NCI-H1694 (cell line): ENCODE measurements at regions not wholly inside any gene's neighbourhood (a gene's known extent, or its start where the extent isn't known, plus 50 kb on each side); places are given as distances from the start of the nearest gene placed in this dataset.

ENCODE experiments used
- DNase-seq: peaks from one replicate; lab custom pipeline; 2025; lab: John Stamatoyannopoulos, UW

GRCh38 chr11:11177156-11177808 is 175.8 kb downstream of the CSNK2A3 start:
- DNase-seq, result no peak

- DNase-seq, result no peak
These were observed 179.6 kb downstream of the CSNK2A3 start for GRCh38 chr11:11173316-11174025.

GRCh38 chr11:11171854-11172253 is 181.2 kb downstream of the CSNK2A3 start:
- DNase-seq, result peak; percentile 66

GRCh38 chr11:11171285-11171684 is 181.8 kb downstream of the CSNK2A3 start:
- no peak for DNase-seq

- no peak for DNase-seq
These were observed 182.5 kb downstream of the CSNK2A3 start for GRCh38 chr11:11170352-11171084.

- DNase-seq, result no peak
These were observed 183.2 kb downstream of the CSNK2A3 start for GRCh38 chr11:11169715-11170351.

- no peak for DNase-seq
These were observed 185.2 kb downstream of the CSNK2A3 start for GRCh38 chr11:11167806-11168205.

GRCh38 chr11:11164334-11164690 is 188.7 kb downstream of the CSNK2A3 start:
- no peak for DNase-seq

- DNase-seq, result no peak
These were observed 189.2 kb downstream of the CSNK2A3 start for GRCh38 chr11:11163669-11164333.

- DNase-seq, result no peak
These were observed 189.8 kb downstream of the CSNK2A3 start for GRCh38 chr11:11163236-11163635.

- DNase-seq, result peak; percentile 7
These were observed 195.9 kb downstream of the CSNK2A3 start for GRCh38 chr11:11157185-11157584.

- no peak for DNase-seq
These were observed 196.9 kb downstream of the CSNK2A3 start for GRCh38 chr11:11155962-11156815.

- DNase-seq, result no peak
These were observed 200.2 kb downstream of the CSNK2A3 start for GRCh38 chr11:11152877-11153276.

- DNase-seq, result no peak
These were observed 203.2 kb downstream of the CSNK2A3 start for GRCh38 chr11:11149671-11150459.

- DNase-seq, result no peak
These were observed 204.5 kb downstream of the CSNK2A3 start for GRCh38 chr11:11148596-11148995.

GRCh38 chr11:11148104-11148509 is 204.9 kb downstream of the CSNK2A3 start:
- no peak for DNase-seq

GRCh38 chr11:11146830-11147229 is 206.2 kb downstream of the CSNK2A3 start:
- DNase-seq, result no peak

GRCh38 chr11:11143849-11144248 is 209.2 kb downstream of the CSNK2A3 start:
- DNase-seq, result no peak

- DNase-seq, result no peak
These were observed 210.6 kb downstream of the CSNK2A3 start for GRCh38 chr11:11142430-11142829.

GRCh38 chr11:11141065-11141464 is 212.0 kb downstream of the CSNK2A3 start:
- DNase-seq, result no peak
